ENCODE measurements at regions not wholly inside any gene's neighbourhood (a gene's known extent, or its start where the extent isn't known, plus 50 kb on each side); places are given as distances from the start of the nearest gene placed in this dataset.
A peak's percentile ranks its signal among the peaks of the same experiment; 100 is the strongest.

GRCh38 chr3:159625594-159625993, 363.0 kb upstream of the IL12A start:
- no peak for DNase-seq (ENCODE audit: low spot score)

GRCh38 chr3:159626598-159626997, 362.0 kb upstream of the IL12A start:
- no peak for DNase-seq (ENCODE audit: low spot score)

GRCh38 chr3:159627229-159627628, 361.4 kb upstream of the IL12A start:
- DNase-seq (ENCODE audit: low spot score), result no peak

GRCh38 chr3:159627634-159628033, 361.0 kb upstream of the IL12A start:
- DNase-seq (ENCODE audit: low spot score), result no peak

GRCh38 chr3:159629329-159630084, 359.1 kb upstream of the IL12A start:
- DNase-seq (ENCODE audit: low spot score), result no peak

GRCh38 chr3:159631226-159631625, 357.4 kb upstream of the IL12A start:
- no peak for DNase-seq (ENCODE audit: low spot score)

GRCh38 chr3:159632128-159632527, 356.5 kb upstream of the IL12A start:
- peak; percentile 60 for DNase-seq (ENCODE audit: low spot score)

GRCh38 chr3:159632851-159633250, 355.8 kb upstream of the IL12A start:
- no peak for DNase-seq (ENCODE audit: low spot score)

GRCh38 chr3:159634483-159634882, 354.2 kb upstream of the IL12A start:
- no peak for DNase-seq (ENCODE audit: low spot score)

- no peak for DNase-seq (ENCODE audit: low spot score)
Observed at GRCh38 chr3:159635047-159635641, 353.5 kb upstream of the IL12A start.

- no peak for DNase-seq (ENCODE audit: low spot score)
Observed at GRCh38 chr3:159637883-159638542, 350.6 kb upstream of the IL12A start.

GRCh38 chr3:159640225-159640624, 348.4 kb upstream of the IL12A start:
- DNase-seq (ENCODE audit: low spot score), result no peak

- DNase-seq (ENCODE audit: low spot score), result no peak
Observed at GRCh38 chr3:159643406-159643805, 345.2 kb upstream of the IL12A start.

GRCh38 chr3:159645874-159646273, 342.8 kb upstream of the IL12A start:
- DNase-seq (ENCODE audit: low spot score), result no peak

GRCh38 chr3:159649951-159650350, 338.7 kb upstream of the IL12A start:
- no peak for DNase-seq (ENCODE audit: low spot score)

GRCh38 chr3:159650726-159651125, 337.9 kb upstream of the IL12A start:
- DNase-seq (ENCODE audit: low spot score), result no peak

- DNase-seq (ENCODE audit: low spot score), result no peak
Observed at GRCh38 chr3:159652452-159652851, 336.2 kb upstream of the IL12A start.

- no peak for DNase-seq (ENCODE audit: low spot score)
Observed at GRCh38 chr3:159654183-159655134, 334.2 kb upstream of the IL12A start.

- DNase-seq (ENCODE audit: low spot score), result no peak
Observed at GRCh38 chr3:159655202-159655601, 333.4 kb upstream of the IL12A start.

- no peak for DNase-seq (ENCODE audit: low spot score)
Observed at GRCh38 chr3:159657176-159657575, 331.5 kb upstream of the IL12A start.

GRCh38 chr3:159657629-159658028, 331.0 kb upstream of the IL12A start:
- DNase-seq (ENCODE audit: low spot score), result no peak

- DNase-seq (ENCODE audit: low spot score), result no peak
Observed at GRCh38 chr3:159660326-159660725, 328.3 kb upstream of the IL12A start.

Measured in ecto neural progenitor cell (in vitro differentiated cells).